DMS114 treated with DMSO at 0.1 percent for 48 hours (cell line): ENCODE measurements at regions not wholly inside any gene's neighbourhood (a gene's known extent, or its start where the extent isn't known, plus 50 kb on each side); places are given as distances from the start of the nearest gene placed in this dataset.
"Not testable (repeated sequence)": the region's sequence is repeated elsewhere in the genome, so short reads cannot be mapped to it uniquely, and the experiment has no call there.

Source experiments
- DNase-seq: peaks from one replicate; lab custom pipeline; 2025; ENCODE audit not compliant: unreplicated experiment; lab: John Stamatoyannopoulos, UW

DNA sequence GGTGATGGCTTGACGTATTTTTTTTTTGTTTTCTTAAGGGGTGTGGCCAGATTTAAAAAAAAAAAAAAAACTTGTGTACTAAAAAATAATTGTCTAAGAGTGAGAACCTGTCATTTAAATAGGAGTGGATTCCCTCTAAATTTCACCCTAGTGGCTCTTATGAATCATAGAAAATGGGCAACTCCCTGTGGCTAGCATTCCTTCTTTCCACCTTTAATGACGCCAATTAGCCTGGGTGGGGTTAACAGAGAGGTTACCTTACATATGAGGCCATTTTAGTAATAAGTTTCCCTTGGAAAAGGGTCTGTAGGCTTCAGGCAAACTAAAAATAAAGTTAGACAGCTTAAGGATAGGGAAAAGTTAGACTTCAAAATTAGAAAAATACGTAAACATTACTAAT, 223.5 kb upstream of the FAM241A start:
- DNase-seq = no peak

DNA sequence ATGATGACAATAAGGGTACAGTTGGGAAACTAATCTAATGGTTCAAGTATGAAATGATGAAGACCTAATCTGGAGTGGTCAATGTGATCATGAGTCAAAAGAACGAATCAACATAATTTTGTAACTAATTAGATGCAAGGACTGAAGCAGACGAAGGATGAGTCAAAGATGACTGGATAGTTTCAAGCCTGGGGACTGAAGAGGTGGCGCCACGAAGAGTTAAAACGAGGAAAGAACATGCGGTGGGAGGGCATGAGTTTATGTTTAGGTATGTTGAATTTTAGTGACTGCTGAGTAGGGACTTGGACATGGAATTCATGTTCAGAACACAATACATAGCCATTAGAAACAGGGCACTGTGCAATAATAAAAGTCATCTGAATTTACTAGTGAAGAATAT, 221.5 kb upstream of the FAM241A start:
- DNase-seq = no peak

DNA sequence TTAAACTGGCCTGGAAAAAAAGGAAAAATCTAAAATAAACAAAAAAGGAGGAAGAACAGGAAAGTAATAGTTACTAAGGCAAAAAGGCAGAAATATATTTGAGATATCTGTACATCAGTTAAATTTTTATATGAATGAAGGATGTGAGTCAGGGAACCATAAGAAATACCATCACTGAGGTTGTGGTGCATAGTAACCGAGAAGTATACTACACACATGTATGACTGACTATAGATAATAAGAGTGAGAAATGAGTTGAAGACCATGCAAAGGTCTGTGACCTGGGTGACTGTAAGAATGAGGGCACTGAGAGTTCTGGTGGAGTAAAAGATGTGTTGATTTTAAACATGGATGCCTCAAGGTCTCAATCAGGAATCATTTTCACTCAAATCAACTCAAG, 220.6 kb upstream of the FAM241A start:
- DNase-seq = no peak

DNA sequence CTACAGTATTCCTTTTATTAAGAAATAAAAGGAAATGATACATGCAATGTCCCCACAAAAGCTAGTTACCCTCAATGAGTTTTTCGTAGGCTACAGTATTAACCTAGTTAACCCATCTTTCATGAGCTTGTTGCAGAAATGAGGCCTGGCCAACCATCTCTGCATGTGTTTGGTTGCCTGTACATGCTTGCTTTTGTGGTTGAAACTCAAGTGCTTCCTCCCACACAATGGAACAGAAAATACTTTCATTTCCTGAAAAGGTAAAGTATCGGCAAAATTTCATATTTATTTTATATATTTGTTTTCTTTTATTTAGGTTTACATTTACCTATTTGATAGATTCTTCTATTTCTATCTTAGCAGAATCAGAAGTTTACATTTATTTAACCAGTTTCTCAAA, 214.6 kb upstream of the FAM241A start:
- no peak for DNase-seq

DNA sequence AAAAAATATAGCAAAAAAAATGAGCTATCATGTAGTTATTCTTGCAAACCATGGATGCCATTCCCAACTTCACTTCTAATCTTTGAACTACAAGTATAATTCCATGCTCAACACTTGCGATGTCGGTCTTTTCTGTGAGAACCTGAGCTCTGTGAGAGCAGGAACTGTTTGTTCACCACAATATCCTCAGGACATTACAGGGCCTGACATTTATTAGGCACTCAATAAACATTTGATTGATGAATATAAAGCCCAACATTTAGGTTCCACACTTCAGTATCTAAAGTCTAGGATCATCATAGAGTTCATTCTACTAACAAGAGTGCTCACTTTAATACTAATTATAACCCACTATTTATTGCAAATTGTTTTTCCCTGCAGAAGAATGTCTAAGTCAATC, 211.6 kb upstream of the FAM241A start:
- no peak for DNase-seq

DNA sequence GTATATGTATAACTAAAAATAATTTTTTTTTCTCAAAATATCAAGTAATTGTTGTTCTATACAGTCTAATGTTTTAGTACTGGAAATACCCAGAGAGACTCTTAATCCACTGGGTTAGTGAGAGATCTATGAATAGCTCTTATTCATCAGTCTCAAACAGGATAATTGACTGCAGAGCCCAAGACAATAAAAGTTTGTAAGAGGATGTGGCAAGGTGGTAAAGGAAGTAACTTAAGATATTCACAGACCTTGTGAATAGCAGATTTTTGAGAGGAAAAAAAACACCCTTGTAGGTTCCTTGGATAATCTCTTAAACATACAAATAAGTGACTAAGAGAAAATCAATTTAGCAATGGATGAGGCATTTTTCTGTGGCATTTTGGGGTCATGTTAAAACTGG, 210.9 kb upstream of the FAM241A start:
- no peak for DNase-seq

DNA sequence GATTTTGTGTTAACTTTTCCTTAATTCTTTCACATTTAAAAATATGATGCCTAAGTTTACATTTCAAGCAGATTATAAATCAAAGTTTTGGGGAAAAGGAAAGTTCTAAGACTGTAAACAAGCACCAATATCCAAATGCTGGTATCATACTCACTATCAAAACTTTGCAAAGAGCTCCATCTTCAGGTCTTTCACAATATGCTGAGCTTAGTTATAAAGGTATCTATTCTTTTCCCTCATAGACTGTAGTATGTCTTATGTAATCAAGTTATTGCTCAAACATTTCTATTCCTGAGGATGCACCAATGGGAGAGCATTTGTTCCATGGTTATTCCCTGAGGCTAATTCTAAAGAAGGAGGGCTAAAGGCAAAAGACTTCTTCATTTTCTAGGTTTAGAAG, 207.9 kb upstream of the FAM241A start:
- peak; percentile 42 for DNase-seq

DNA sequence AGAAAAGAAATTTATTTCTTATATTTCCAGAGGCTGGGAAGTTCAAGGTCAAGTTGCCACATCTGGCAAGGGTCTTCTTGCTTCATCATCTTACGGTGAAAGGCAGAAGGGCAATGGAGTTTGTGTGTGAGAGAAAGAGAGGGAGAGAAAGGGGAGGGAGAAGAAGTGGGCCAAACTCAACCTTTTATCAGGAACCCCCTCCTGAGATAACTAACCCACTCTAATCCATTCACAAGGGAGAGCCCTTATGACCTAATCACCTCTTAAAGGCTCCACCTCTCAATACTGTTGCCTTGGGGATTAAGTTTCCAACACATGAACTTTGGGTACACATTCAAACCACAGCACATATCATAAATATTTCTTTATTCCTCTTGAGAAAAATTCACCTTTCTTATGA, 203.3 kb upstream of the FAM241A start:
- DNase-seq = no peak

DNA sequence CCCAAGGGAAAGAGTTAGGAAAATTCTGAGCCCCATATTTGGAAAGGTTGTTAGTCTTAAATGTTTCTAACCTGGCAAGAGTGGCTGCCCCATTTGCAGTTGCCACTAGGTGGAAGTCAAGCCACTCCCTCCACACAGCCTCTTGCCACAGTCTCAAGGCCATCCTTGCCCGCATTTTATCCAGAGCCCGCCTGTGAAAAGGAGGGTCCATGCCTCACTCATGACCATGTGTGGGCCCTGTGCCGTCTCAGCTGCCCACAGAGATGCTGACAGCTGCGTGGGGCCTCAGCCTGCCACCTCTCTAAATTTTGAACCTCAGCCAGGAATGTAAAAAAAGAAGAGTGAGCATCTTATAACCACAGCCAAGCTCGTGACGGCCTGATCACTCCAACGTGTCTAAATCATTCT, 201.5 kb upstream of the FAM241A start:
- peak; percentile 8 for DNase-seq

DNA sequence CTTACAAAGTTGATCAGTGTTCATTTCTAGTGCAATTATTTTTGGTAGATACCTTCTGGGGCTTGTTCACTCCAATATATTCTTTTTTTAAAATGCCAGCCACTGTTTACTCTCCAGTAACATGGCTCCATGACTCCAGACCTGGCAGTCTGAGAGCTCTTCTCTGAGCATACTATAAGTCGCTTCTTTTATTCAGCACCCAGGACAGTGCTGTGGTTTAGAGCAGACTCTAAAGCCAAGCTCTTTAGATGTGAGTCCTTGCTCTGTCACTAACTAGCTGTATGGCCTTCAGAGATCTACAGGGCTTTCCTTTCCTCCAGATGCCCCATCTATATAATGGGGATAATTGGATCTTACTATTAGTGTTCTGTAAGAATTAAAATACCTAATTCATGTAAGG, 200.2 kb upstream of the FAM241A start:
- no peak for DNase-seq

DNA sequence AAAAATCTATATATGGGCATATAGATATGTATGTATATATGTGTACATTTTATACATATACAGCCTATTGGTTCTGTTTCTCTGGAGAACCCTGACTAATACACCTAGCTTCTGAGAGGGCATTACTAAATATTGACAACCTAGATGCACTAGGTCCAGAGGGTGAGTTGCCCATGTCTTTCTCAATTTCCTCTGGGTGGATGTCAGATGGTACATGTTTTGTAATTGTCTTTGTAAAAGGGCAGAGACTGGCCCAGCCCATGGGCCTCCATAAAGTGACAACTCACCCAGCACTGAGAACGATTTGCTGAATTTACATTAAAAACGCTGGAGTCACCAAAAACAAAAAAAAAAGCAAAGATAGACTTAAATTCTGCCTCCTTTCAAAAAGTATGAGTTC, 198.5 kb upstream of the FAM241A start:
- no peak for DNase-seq

DNA sequence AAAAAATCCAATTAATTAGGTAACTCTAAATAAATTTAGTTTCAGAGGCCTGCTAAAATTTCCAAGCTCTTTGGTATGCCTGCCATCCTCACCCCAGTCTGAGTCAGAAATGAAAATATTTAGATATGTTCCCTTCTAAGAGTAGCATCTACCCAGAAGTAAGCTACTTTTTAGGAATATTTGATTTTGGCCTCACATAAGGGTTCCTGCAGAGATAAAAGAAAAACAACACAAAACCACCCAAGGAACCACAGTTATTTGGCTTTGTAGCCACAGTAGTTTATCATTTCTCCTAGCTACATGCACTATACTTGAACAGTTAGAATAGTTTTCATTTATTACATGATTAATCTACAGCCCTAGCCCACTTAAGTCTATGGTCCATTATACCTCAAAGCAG, 192.6 kb upstream of the FAM241A start:
- no peak for DNase-seq

DNA sequence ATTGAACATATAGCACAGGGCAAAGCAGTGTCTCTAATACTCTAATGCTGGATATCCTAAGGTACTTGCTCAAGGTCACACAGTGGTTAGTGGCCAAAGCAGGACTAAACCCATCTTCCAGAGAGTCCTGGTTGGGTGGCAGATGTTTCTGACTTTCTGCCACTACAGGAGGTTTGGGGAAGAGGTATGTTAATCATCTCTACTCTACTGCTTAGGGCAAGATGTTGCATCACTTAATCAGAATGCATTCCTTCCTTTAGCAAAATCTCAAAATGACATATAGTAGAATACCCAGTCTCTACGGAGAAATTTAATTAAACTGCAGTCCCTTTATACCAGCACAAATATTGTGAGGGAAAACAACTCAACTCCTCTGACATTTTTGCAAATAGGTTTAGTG, 190.7 kb upstream of the FAM241A start:
- no peak for DNase-seq

DNA sequence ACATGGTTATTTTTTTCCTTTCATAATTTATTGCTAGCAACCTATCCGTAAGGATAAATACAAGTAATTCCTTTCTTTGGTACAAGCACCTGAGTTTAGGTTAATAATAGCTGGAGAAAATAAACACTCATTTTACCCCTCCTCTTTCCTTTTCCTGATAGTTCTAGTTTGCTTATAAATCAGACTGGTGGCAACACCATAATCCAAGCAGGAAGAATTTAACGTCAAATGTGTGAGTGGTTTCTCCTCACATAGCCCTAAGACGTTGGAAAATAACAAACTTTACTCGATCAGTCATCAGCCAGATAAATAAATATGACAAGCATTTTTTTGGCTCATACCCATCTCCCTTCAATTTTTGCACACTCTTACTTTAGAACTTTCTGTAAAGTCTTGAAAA, 190.3 kb upstream of the FAM241A start:
- no peak for DNase-seq

DNA sequence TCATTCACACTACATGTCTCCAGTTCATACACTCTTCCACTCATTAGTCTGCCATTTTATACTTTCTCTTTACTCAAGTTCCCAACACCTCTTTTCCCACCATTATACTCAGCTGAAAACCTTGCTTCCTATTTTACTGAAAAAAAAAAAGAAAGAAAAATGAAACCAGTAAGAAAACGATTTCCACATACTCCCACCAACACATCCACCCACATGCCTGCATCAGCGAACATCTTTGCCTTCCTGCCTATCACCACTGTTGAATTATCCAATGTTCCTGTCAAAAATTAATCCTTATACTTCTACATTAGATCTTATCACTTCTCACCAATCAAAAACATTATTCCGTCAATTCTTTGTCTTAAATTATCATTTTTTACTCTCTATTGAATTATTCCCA, 188.1 kb upstream of the FAM241A start:
- no peak for DNase-seq

DNA sequence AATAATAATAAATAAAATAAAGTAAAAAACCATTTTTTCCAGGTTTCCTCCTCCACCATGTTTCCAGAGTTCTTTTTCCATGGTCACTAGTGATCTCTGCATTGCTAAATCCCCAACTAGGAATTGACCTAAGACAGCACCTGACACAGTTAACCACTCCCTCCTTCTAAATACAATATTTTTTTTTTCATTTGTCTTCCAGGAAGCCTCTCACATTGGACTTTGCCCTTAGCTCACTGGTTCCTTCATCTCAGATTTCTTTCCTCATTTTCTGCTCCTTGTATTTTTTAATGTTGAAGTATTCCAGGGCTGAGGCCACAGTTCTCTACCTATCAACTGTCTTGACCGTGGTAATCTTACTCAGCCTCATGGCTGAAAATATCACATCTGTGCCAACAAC, 187.3 kb upstream of the FAM241A start:
- no peak for DNase-seq

DNA sequence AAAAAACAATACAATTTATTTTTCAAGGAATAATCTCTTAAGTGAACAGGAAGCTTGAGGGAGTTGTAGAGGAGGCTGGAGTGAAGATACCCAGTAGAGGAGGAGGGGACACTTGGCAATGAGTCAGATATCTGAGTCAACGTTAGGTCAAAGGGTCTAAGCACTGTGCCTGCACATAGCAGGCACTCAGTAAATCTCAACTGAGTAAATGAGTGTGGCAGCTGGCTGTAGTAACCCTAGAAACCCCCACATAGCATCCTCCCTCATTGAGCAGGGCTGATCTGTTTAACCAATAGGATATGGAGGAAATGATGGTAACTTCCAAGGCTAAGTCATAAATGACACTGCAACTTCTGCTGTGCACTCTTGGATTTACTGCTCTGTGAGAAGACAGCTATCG, 186.0 kb upstream of the FAM241A start:
- no peak for DNase-seq

DNA sequence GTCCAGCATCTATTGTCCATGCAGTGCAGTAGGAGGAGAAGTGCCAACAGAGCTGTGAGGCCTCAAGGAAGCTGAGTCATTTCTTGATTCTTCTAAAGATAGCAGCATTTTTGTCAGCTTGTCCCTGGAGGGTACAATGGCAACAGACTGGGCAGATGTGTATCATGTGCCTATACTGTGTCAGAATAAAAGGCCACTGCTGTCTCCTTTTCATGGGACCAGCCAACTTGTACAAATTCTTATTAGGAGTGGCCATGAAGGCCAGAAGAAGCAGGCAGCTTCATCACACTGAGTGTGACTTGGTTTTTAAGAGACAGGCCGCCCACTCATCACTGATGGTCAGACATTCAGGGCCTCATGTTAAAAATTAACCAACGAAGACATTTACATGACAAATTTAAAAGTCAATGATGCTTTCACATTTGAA, 185.0 kb upstream of the FAM241A start:
- no peak for DNase-seq

DNA sequence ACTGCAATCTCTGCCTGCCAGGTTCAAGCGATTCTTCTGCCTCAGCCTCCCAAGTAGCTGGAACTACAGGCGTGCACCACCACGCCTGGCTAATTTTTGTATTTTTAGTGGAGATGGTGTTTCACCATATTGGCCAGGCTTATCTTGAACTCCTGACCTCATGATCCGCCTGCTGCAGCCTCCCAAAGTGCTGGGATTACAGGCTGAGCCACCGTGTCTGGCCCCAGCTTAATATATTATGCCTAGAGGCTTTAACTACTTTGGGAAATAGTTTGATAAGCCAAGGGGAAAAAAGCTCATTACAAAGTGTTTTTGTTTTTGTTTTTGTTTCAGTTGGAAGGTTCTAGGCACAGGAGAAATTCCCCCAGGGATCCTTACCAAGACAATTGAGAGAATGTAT, 184.2 kb upstream of the FAM241A start:
- DNase-seq = not testable (repeated sequence)

DNA sequence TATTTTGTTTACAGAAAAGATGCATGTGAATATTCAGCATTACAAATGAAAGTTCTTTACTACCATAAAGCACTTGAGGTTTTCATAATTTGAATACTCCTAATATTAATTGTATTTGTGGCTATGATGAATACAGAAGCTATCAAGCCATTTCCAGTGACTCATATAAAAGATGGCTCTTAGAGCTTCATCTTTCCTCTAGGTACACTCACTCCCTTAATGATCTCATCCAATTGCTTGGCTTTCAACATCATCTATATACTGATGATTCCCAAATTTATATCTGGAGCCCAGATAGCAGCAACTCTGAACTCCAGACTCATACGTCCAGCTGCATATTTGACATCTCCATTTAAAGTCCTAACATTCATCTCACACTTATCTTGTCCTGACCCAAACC, 183.4 kb upstream of the FAM241A start:
- DNase-seq = no peak

DNA sequence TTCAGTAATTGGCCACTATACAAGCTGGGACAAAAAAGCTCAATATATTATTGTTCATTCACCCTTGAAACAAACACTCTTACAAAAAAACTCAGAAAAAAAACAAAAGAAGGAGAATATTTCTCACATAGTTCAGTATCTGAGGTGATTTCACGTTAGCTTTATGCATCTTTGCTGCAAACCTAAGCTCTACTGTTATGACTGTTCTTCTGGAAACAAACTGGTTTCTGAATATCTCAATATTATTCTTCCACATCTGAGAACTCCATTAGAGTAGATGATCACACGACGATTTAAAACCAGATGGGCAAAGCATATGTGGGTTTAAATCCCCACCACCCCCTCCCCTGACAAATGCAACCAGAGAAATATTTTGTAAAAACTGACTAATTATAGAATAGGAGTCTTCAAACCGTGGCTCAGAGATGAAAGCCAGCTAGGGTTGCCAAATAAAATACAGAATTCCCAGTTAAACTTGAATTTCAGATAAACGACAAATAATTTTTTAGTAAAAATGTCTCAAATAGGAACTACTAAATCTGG, 182.0 kb upstream of the FAM241A start:
- no peak for DNase-seq

DNA sequence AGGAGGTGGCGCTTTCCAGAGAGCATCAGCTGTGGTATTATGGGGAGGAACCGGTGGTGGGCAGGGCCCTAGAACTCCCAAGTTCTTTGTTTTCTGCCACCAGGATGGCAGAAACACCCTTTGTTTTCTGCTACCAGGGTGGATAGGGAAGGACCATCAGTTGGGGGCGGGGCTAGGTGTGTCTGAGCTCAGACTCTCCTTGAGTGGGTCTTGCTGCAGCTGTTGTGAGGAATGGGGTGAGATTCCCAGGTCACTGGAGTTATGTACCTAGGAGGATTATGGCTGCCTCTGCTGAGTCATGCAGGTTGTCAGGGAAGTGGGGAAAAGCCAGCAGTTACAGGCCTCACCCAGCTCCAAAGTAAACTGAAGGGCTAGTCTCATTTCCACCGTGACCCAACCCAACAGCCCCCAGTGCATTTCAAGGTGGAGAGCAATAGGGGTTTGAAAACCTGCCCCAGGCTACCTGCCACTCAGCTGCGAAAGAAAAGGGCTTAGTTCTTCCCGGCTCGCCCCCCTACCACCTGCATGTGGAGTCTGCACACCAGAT, 167.8 kb upstream of the FAM241A start:
- no peak for DNase-seq

DNA sequence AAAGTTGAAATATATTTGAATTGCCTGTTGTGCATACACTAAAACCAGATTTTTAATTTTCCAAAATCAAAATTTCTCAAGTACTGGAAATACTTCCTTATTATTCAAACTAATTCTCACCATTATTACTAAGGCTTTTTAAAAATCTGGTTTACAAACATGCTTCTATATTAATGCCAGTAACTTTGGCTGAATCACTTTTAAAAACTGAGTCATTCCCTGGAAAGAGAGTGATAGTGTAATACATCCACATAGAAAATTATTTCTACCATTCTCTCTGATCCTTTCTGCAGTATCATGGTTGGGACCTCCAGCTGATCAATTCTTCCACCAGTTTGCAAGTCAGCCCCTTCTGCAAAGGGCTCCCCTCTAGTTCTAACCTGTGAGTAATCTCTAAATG, 165.3 kb upstream of the FAM241A start:
- DNase-seq = no peak

DNA sequence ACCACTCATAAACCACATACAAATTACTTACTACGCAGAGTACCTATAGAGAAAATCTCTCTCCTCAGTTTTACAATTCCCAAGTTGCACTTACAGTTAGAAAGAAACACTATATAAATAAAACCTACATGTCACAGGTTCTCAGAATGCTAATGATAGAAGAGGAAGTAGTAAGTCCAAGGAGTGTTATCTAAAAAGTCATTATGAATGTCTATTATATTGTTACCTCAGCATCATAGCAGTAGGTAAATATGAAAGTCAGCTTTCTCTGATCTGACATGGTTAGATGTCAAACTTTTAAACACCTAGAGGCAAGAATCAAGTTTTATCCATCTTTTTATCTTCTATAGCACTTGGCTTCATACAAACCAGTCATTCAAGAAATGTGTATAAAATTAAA, 163.2 kb upstream of the FAM241A start:
- no peak for DNase-seq
